ENCODE measurements at regions not wholly inside any gene's neighbourhood (a gene's known extent, or its start where the extent isn't known, plus 50 kb on each side); places are given as distances from the start of the nearest gene placed in this dataset.

- WGBS, 2 experiments (ENCODE audit: extremely low coverage in 1 of 2, insufficient coverage in 1 of 2, insufficient read length in 1 of 2, insufficient replicate concordance in 2 of 2, low coverage in 1 of 2, low lambda C conversion rate in 2 of 2, missing lambda C conversion rate in 1 of 2), result 91% methylated on average over 15 of the region's 15 CpGs; no CpG with 5 or more reads in 1 of the 2 experiments
- ChIA-PET CTCF (ENCODE audit: partially characterized antibody) (no interaction called here), POLR2A (ENCODE audit: partially characterized antibody) (no interaction called here)
- Histone ChIP-seq H3K4me2 (ENCODE audit: insufficient read depth in 1 of 2, low read depth in 2 of 2, low read length in 2 of 2) (no peak overlapping the region), H2BK5ac (ENCODE audit: low read depth, low read length) (no peak overlapping the region), H3K9me3 (ENCODE audit: insufficient read depth in 2 of 2, low read depth in 1 of 2, low read length in 1 of 2) (no peaks in the 10 kb centered on the region), H2AK5ac (ENCODE audit: low read depth, low read length) (no peak overlapping the region), H3K36me3 (ENCODE audit: control insufficient read depth in 2 of 4, insufficient read depth in 4 of 4, low read length in 3 of 4) (no peaks in the 10 kb centered on the region), H2BK120ac (replicated peaks; ENCODE audit: low read depth, low read length) (no peak overlapping the region), H3K79me1 (ENCODE audit: low read depth, low read length) (no peaks in the 10 kb centered on the region), H3K18ac (ENCODE audit: extremely low read depth, low read length) (no peak overlapping the region), H2BK15ac (ENCODE audit: low read length) (no peak overlapping the region), H2BK12ac (ENCODE audit: low read depth, low read length) (no peak overlapping the region), H3K27me3 (replicated peaks in 1 of 4; ENCODE audit: control insufficient read depth in 3 of 4, extremely low read depth in 1 of 4, insufficient read depth in 3 of 4, low read length in 3 of 4) (no peaks in the 10 kb centered on the region), H4K5ac (ENCODE audit: insufficient read length, low read depth, low read length) (no peak overlapping the region), H4K8ac (ENCODE audit: extremely low read depth, insufficient read depth, low read length) (no peak overlapping the region), H3K27ac (ENCODE audit: low read depth, low read length) (no peak overlapping the region), H3K4me3 (ENCODE audit: extremely low read depth in 1 of 4, insufficient read depth in 2 of 4, low read depth in 3 of 4, low read length in 4 of 4) (no peak overlapping the region), H4K20me1 (replicated peaks in 1 of 2; ENCODE audit: control insufficient read depth in 1 of 2, insufficient read depth in 2 of 2, low read length in 2 of 2) (no peaks in the 10 kb centered on the region), H3K9ac (replicated peaks in 1 of 4; ENCODE audit: extremely low read depth in 1 of 4, low read depth in 3 of 4, low read length in 3 of 4) (no peak overlapping the region), H3K79me2 (ENCODE audit: control insufficient read depth in 1 of 2, insufficient read depth in 2 of 2, low read length in 2 of 2) (no peaks in the 10 kb centered on the region), H3K4me1 (replicated peaks in 1 of 4; ENCODE audit: control insufficient read depth in 3 of 4, insufficient read depth in 4 of 4, low read length in 3 of 4) (no peaks in the 10 kb centered on the region), H3K4ac (replicated peaks; ENCODE audit: insufficient read length, low read depth, low read length) (no peak overlapping the region), H3K23ac (ENCODE audit: insufficient read length) (no peak overlapping the region), H2BK20ac (ENCODE audit: low read length) (no peak overlapping the region), H2AFZ (ENCODE audit: low read length) (no peak overlapping the region), H3K56ac (replicated peaks; ENCODE audit: insufficient read length, low read depth, low read length) (no peak overlapping the region), H3K14ac (ENCODE audit: insufficient read length) (no peak overlapping the region), H4K91ac (replicated peaks; ENCODE audit: insufficient read length, low read length) (no peak overlapping the region), H3K23me2 (ENCODE audit: low read depth, low read length) (no peaks in the 10 kb centered on the region; the same call in 1 of the 2 replicates)
- DNase-seq (ENCODE audit: low read depth in 1 of 2, low spot score in 2 of 2) (no peak), FAIRE-seq (no peak)
- no peak for TF ChIP-seq POU5F1 (IDR thresholded peaks at IDR 0.05; ENCODE audit: low read depth, low read length)
- no peak for TF ChIP-seq CBX5 (IDR thresholded peaks at IDR 0.05; ENCODE audit: low read depth, low read length)
- no peak for TF ChIP-seq ATF2 (IDR thresholded peaks at IDR 0.05; ENCODE audit: low read length)
- no peak for TF ChIP-seq HDAC2 (IDR thresholded peaks at IDR 0.05; ENCODE audit: borderline replicate concordance in 1 of 2, low read depth in 2 of 2, low read length in 2 of 2)
- no peak for TF ChIP-seq RXRA (IDR thresholded peaks at IDR 0.05; ENCODE audit: insufficient read depth, low read depth, low read length)
These were observed 148.7 kb downstream of the DICER1 start for GRCh38 chr14:95008445-95009217.

All from H1 (cell line).